ENCODE measurements at regions not wholly inside any gene's neighbourhood (a gene's known extent, or its start where the extent isn't known, plus 50 kb on each side); places are given as distances from the start of the nearest gene placed in this dataset.

GRCh38 chrX:122220644-122221373, 963.3 kb upstream of the GRIA3 start:
- TF ChIP-seq GATAD2B (IDR thresholded peaks at IDR 0.05; ENCODE audit: borderline replicate concordance) (no peak), CTCF (IDR thresholded peaks at IDR 0.05 in 2 of 3, conservative IDR thresholded peaks at IDR 0.05 in 1 of 3; ENCODE audit: insufficient read depth in 2 of 3, low read depth in 1 of 3, low read length in 3 of 3) (no peak), PHF21A (IDR thresholded peaks at IDR 0.05; ENCODE audit: borderline replicate concordance, low read depth) (no peak), MECOM (CRISPR knock-in tag; IDR thresholded peaks at IDR 0.05) (no peak), FOS (IDR thresholded peaks at IDR 0.05; ENCODE audit: extremely low read depth, insufficient read length) (no peak), ZNF197 (CRISPR knock-in tag; IDR thresholded peaks at IDR 0.05; ENCODE audit: low read depth) (no peak), ZNF639 (CRISPR knock-in tag; conservative IDR thresholded peaks at IDR 0.05 in 1 of 2, IDR thresholded peaks at IDR 0.05 in 1 of 2) (no peak)

Data from K562 (cell line).